GM12878 (cell line): ENCODE measurements at regions not wholly inside any gene's neighbourhood (a gene's known extent, or its start where the extent isn't known, plus 50 kb on each side); places are given as distances from the start of the nearest gene placed in this dataset.

Source experiments
- ATAC-seq: fragments of 200-7000 bp; cut with Tn5 transposase; 3 replicates; pipeline ENCODE4 v1.9.1; 2020; ENCODE audit warnings: mild to moderate bottlenecking, moderate library complexity
- BruUV-seq: library from RNA; stranded (reverse); fragments of 400-500 nt; replicated peaks from 2 replicates; lab custom pipeline; 2021; lab: Mats Ljungman, UMichigan
- CTCF ChIA-PET: fragments of 300-600 bp; sonication (Branson Sonifier 250); formaldehyde crosslinking; extraction: SDS; loops from one replicate; lab custom pipeline; 2021; ENCODE audit warnings: inconsistent platforms; lab: Yijun Ruan, JAX
- POLR2A ChIA-PET: fragments of 350-600 bp; formaldehyde crosslinking; extraction: SDS; loops from one replicate; lab custom pipeline; 2021; ENCODE audit warnings: inconsistent platforms; lab: Charles Lee
- RAD21 ChIA-PET: fragments of 300-600 bp; sonication (Branson Sonifier 250); formaldehyde crosslinking; loops from one replicate; lab custom pipeline; 2023; ENCODE audit warnings: antibody characterized with exemption; ENCODE audit not compliant: unreplicated experiment; lab: Charles Lee
- SMC1A ChIA-PET: fragments of 300-600 bp; sonication (Branson Sonifier 250); formaldehyde crosslinking; loops from one replicate; lab custom pipeline; 2023; ENCODE audit not compliant: unreplicated experiment, uncharacterized antibody; lab: Charles Lee
- DNase-seq: peaks from one replicate; pipeline ENCODE4 v3.0.0-alpha.2; 2011; ENCODE audit warnings: low read depth, low spot score
- FAIRE-seq: peaks from 3 replicates; lab custom pipeline; 2011; peaks lifted over from hg19 to GRCh38; lab: Jason Lieb, UNC
- H2AFZ ChIP-seq: 2 replicates; pipeline ENCODE4 v1.6.0; 2011; ENCODE audit warnings: low read depth, low read length, control low read depth; ENCODE audit not compliant: control insufficient read depth
- H3K27ac ChIP-seq: 2 replicates; pipeline ENCODE4 v1.5.1; 2011; ENCODE audit warnings: control low read depth; ENCODE audit not compliant: control insufficient read depth, insufficient read depth
- H3K27me3 ChIP-seq, 2 experiments: replicated peaks in 1 of 2; 2 replicates each; pipeline versions ENCODE4 v1.6.0 to v1.6.1; 2011; ENCODE audit warnings: low read length in 1 of 2; ENCODE audit not compliant: control insufficient read depth in 2 of 2, insufficient read depth in 2 of 2
- H3K36me3 ChIP-seq, 2 experiments: 2 replicates each; pipeline ENCODE4 v1.5.1; 2011; ENCODE audit warnings: low read length in 1 of 2; ENCODE audit not compliant: control insufficient read depth in 2 of 2, insufficient read depth in 2 of 2
- H3K4me1 ChIP-seq: 2 replicates; pipeline ENCODE4 v1.6.1; 2011; ENCODE audit warnings: mild to moderate bottlenecking, low read length, moderate library complexity, mixed read lengths; ENCODE audit not compliant: control insufficient read depth, insufficient read depth
- H3K4me2 ChIP-seq: 2 replicates; pipeline ENCODE4 v1.6.0; 2011; ENCODE audit warnings: control low read depth; ENCODE audit not compliant: control insufficient read depth, insufficient read depth
- H3K4me3 ChIP-seq: fragments of 200-600 bp; sonication (generic); 2 replicates; pipeline ENCODE4 v1.5.1; 2016
- H3K79me2 ChIP-seq: 2 replicates; pipeline ENCODE4 v1.6.0; 2011; ENCODE audit warnings: low read length; ENCODE audit not compliant: control insufficient read depth, insufficient read depth
- H3K9ac ChIP-seq: 2 replicates; pipeline ENCODE4 v1.8.0; 2011; ENCODE audit warnings: low read length, control low read depth, mixed read lengths; ENCODE audit not compliant: control insufficient read depth, insufficient read depth
- H3K9me3 ChIP-seq: replicated peaks from 3 replicates; pipeline ENCODE4 v1.5.1; 2011; ENCODE audit warnings: mild to moderate bottlenecking, low read length; ENCODE audit not compliant: control insufficient read depth, insufficient read depth
- H4K20me1 ChIP-seq: 2 replicates; pipeline ENCODE4 v1.6.0; 2011; ENCODE audit not compliant: control insufficient read depth, insufficient read depth
- CEBPZ ChIP-seq: fragments of 150-350 bp; IDR thresholded peaks from 2 replicates; pipeline ENCODE4 v1.6.1; 2016; ENCODE audit warnings: low read depth, low read length
- EGR1 ChIP-seq, 2 experiments: IDR thresholded peaks; 1 replicate in 1 of 2; 2 replicates in 1 of 2; pipeline ENCODE4 v1.6.1; 2011 to 2012; ENCODE audit warnings: low read depth in 2 of 2, low read length in 2 of 2, borderline replicate concordance in 1 of 2, mild to moderate bottlenecking in 1 of 2, moderate library complexity in 1 of 2
- GABPA ChIP-seq: IDR thresholded peaks from 2 replicates; pipeline ENCODE4 v1.6.1; 2014; ENCODE audit warnings: antibody characterized with exemption, low read depth, mild to moderate bottlenecking, inconsistent platforms
- JUND ChIP-seq: IDR thresholded peaks from 2 replicates; pipeline ENCODE4 v1.6.1; 2012; ENCODE audit warnings: low read depth, mild to moderate bottlenecking, low read length, improper control_type of control experiment, moderate library complexity
- KDM1A ChIP-seq: fragments of 200-600 bp; sonication (generic); IDR thresholded peaks from 2 replicates; pipeline ENCODE4 v1.6.1; 2016; ENCODE audit warnings: borderline replicate concordance
- MXI1 ChIP-seq: fragments of 150-350 bp; IDR thresholded peaks from 2 replicates; pipeline ENCODE4 v1.6.1; 2011; ENCODE audit warnings: low read depth, mild to moderate bottlenecking, inconsistent platforms, low read length, improper control_type of control experiment
- NKRF ChIP-seq: fragments of 450-650 bp; conservative IDR thresholded peaks from 2 replicates; pipeline ENCODE4 v1.6.1; 2017; ENCODE audit warnings: mild to moderate bottlenecking, moderate library complexity
- NR2C1 ChIP-seq: fragments of 450-650 bp; IDR thresholded peaks from 2 replicates; pipeline ENCODE4 v1.6.1; 2017; ENCODE audit warnings: antibody characterized with exemption, mild to moderate bottlenecking, moderate library complexity
- POLR2AphosphoS2 ChIP-seq: IDR thresholded peaks from 2 replicates; pipeline ENCODE4 v1.6.1; 2011; ENCODE audit warnings: low read depth, mild to moderate bottlenecking, low read length, improper control_type of control experiment, moderate library complexity
- STAT3 ChIP-seq: IDR thresholded peaks from 2 replicates; pipeline ENCODE4 v1.6.1; 2011; ENCODE audit warnings: low read depth, low read length, improper control_type of control experiment
- TCF12 ChIP-seq: IDR thresholded peaks from 2 replicates; pipeline ENCODE4 v1.6.1; 2011; ENCODE audit warnings: low read depth, mild to moderate bottlenecking, low read length
- ZBTB33 ChIP-seq: fragments of 450-650 bp; IDR thresholded peaks from 2 replicates; pipeline ENCODE4 v1.6.1; 2017; ENCODE audit warnings: mild to moderate bottlenecking
- WGBS: methylation state at CpG from one replicate; pipeline ENCODE4 v1.1.6; 2016; ENCODE audit warnings: low lambda C conversion rate; ENCODE audit not compliant: insufficient replicate concordance, insufficient coverage; ENCODE audit errors: missing lambda C conversion rate; 5-methylcytosine and 5-hydroxymethylcytosine counted together
- in situ Hi-C: fragments of 300-500 bp; cut with MboI; formaldehyde crosslinking; loops from 9 replicates; pipeline ENCODE4 v1.14.3; 2018; ENCODE audit warnings: mixed read lengths
- intact Hi-C: fragments of 100-400 bp; cut with micrococcal nuclease; formaldehyde crosslinking; loops from one replicate; pipeline ENCODE4 v1.14.2; 2022; ENCODE audit not compliant: unreplicated experiment

GRCh38 chr14:105700622-105701288 lies 174.4 kb downstream of the TMEM121 start:
- WGBS = 0% methylated on average over 5 of the region's 7 CpGs
- Histone ChIP-seq H3K4me3 (peak overlapping the region; percentile 5; the same call in 1 of the 2 replicates), H3K79me2 (peaks cover 23% of the 10 kb centered on the region), H2AFZ (no peak overlapping the region), H3K9me3 (no peaks in the 10 kb centered on the region), H3K27ac (peak overlapping the region; percentile 98), H4K20me1 (no peaks in the 10 kb centered on the region), H3K27me3 (no peaks in the 10 kb centered on the region), H3K9ac (peak overlapping the region; percentile 81), H3K4me1 (peaks cover 41% of the 10 kb centered on the region), H3K4me2 (peak overlapping the region; percentile 80; the same call in 1 of the 2 replicates), H3K36me3 (no peaks in the 10 kb centered on the region)
- in situ Hi-C loops = loop anchor here (10.0 kb wide), 2 partner anchors 116 to 574 kb away; no protein-coding TSS in a partner anchor
- CTCF ChIA-PET = no interaction called here
- FAIRE-seq (no peak), DNase-seq (peak; percentile 77), ATAC-seq (peak; percentile 63)
- RAD21 ChIA-PET = no interaction called here
- intact Hi-C loops = loop anchor here (5.0 to 10.0 kb wide), 2 partner anchors 162 to 574 kb away; no protein-coding TSS in a partner anchor
- POLR2A ChIA-PET = interaction anchor here (0.9 kb wide), 1 partner anchor 161 kb away, joined by 3 read pairs; no protein-coding TSS in a partner anchor
- SMC1A ChIA-PET = no interaction called here
- no TSS peak for BruUV-seq
- TF ChIP-seq NKRF = no peak
- peak; percentile 95 for TF ChIP-seq TCF12
- no peak for TF ChIP-seq KDM1A
- TF ChIP-seq EGR1 (IDR thresholded peaks at IDR 0.05; ENCODE audit: borderline replicate concordance in 1 of 2, low read depth in 2 of 2, low read length in 2 of 2) = no peak
- no peak for TF ChIP-seq GABPA
- TF ChIP-seq POLR2AphosphoS2 = no peak; the same call in 1 of the 2 replicates
- no peak for TF ChIP-seq CEBPZ
- no peak for TF ChIP-seq STAT3
- peak; percentile 78; the same call in 1 of the 2 replicates for TF ChIP-seq JUND
- TF ChIP-seq MXI1 = 0 out of 2 replicates have a peak, but pooled peaks have one; percentile 43
- TF ChIP-seq NR2C1 = no peak
- no peak for TF ChIP-seq ZBTB33
